GM19452 (cell line): ENCODE measurements at regions not wholly inside any gene's neighbourhood (a gene's known extent, or its start where the extent isn't known, plus 50 kb on each side); places are given as distances from the start of the nearest gene placed in this dataset.

Experiments
- ATAC-seq: cut with Tn5 transposase; IDR thresholded peaks from one replicate; pipeline ENCODE4 v1.9.1; 2021; ENCODE audit not compliant: unreplicated experiment

DNA sequence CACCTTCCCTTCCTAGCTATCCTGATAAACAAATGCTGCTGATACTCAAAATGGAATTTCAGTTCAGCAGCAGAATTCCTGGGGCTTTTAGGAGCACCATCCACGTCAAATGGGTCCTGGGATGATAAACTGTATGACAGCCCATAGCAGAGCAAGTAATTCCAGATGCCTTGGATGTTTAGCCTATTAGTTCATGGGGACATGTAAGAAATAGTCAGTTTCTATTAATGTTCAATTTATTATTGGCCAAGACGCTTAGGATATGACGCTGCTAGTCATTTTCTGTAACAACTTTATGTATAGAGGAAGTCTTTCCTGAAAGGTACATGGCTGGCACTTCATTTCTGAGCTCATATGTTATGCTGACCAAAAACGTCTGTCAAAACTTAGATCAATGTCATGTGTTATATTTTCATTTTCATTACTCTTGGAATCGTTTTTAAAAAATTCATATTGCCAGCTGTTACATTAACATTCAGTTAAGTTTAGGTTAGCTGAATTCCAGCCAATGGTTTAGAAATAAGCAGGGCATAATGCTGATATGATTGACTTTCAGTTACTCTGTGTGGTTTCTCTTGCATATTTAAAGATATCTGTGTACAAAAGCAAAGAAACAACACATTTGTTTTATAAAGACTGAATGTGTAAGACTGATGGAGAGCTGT is 243.8 kb downstream of the CSNK1G3 start:
- no peak for ATAC-seq

DNA sequence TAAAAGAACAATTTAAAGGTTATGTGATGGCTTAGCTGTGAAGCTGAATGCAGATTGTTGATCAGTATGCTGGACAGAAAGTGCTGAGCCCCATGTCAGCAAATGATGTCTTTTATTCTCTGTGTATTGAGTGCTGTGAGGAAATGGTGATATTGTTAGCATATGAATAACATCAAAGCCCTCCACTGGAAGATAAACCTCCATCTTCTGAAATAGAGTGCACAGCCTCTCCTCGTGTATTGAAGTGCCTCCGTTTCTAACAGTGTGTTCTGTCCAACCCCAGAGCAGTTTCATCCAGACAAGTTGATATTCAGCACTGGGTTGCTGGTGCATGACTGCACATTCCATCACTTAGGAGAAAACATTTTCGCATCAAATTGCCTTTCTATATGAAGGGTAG is 242.9 kb downstream of the CSNK1G3 start:
- no peak for ATAC-seq

DNA sequence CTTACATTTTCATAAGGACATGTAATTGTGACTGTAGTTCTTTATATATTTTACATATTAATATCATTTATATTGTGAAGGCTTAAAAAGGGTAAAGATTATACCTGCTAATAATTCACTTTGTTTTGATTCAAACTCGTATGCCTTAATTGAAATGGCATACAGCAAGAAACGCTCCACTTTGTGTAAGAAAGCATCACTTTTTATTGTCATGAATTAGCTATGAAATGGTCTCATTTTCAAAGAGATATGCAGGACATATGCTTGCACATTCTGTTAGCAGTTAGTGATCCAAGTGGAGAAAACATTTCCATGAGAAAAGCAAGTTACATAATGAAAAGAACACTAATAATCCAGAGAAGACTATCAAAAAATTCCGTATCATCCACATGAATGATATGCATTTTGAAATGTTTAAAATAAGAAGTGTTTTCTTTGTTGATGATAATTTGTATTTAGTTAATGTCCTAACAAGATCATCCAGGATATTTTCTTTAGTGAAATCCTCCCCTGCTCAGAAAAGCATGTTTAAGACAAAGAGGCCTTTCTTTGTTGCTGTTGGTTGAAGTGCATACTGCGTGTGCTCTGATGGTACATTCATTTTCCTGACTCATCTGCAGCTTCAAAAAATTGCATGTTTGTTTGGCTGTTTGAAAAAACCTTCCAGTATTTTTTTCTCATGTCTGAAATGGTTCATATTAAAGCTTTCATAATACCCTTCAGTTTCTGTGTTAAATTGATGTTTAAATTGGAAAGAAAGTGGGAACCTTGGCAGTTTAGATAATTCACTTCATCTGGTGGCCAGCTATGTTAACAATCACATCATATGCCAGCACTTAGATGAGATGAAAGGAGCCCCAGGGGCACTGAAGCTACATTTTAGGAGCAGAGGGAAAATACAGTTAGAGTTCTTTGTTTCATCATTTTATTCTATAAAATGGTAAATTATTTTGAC is 242.2 kb downstream of the CSNK1G3 start:
- no peak for ATAC-seq

DNA sequence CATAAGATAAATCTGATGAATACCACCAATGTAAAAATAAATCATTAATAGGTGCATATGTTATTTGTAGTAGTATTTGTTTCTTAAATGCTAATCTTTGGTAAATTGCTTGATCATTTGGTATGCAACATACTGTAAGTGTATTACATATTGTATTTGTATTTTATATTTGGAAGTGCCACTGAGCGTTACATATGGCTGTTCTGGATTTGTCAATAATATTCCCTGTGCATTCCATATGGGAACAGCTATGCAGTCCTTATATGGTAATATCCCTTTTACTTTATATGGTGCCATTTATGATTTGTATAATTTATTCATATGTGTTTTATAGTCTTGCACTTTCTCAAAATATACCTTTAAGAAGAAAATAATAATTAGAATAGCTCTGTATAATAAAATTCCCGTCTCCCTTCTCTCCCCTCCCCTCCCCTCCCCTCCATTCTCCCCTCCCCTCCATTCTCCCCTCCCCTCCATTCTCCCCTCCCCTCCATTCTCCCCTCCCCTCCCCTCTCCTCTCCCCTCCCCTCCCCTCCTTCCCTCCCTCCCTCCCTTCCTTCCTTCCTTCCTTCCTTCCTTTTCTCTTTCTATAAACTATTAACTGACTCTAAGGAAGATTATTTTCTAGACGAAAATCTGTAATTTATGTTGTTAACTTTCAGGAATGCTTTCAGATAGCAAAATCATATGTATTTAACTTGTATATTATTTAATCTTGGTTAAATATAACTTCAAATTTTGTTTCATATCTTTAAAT is 241.4 kb downstream of the CSNK1G3 start:
- ATAC-seq = no peak

DNA sequence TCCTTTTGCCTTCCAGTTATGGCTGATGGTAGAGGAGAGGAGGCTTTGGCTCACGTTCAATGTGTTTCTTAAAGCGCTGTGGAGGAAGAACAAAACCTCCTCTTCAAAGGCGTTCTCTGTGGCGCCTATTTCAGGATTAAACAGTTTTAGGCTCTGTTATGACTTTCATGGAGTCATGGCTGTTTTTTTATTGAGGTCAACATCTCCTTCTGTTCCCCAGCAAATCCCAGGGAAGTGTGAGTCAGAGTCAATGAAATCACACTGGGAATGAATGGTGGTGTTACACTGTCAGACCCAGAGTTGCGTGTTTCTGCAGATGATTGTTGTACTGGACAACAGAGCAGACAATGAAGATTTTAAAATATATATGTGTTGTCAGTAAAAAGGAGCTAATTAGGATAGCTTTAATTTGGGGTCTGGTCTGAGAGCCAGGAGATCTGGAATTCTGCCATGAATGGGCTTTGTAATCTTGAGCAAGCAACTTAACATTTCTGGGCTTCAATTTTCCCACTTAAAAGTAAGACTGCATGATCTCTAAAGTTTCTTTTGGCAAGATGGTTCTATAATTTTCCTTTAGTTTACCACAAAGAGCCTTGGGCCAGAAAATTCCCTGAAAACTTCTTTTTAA is 240.7 kb downstream of the CSNK1G3 start:
- no peak for ATAC-seq

DNA sequence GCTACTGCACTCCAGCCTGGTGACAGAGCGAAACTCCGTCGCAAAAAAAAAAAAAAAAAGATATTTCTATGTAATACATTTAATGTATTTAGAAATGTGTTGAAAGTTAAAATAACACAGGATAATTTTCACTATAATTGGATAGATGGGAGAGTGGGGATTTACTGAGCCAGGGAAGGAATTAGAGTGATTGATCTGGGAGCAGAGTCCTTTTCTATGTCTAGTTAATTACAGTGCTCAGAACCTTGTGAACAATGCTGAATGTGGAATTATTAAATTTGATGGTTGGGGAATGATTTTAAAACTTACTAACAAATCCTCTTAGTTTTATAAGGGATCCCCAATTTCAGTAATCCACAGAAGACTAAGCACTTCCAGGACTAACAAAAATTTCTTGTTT is 239.7 kb downstream of the CSNK1G3 start:
- ATAC-seq = no peak

DNA sequence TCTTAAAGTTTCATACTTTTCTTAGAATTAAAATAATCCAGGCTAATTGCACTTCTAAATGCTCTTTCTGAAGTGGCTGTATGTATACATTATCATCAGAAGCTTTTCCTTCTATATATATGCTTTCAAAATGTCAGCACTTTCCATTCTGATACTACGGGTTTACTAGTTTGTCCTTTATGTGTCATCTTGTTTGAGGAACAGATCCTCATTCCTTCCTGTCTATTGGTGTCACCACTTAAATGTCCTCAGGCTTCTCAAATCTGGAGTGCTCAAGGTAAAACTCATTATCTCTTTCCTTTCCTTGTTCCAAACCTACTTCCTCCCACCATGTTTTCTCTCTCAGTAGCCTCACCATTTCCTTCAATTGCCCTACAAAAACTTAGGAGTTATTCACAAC is 236.3 kb downstream of the CSNK1G3 start:
- no peak for ATAC-seq

DNA sequence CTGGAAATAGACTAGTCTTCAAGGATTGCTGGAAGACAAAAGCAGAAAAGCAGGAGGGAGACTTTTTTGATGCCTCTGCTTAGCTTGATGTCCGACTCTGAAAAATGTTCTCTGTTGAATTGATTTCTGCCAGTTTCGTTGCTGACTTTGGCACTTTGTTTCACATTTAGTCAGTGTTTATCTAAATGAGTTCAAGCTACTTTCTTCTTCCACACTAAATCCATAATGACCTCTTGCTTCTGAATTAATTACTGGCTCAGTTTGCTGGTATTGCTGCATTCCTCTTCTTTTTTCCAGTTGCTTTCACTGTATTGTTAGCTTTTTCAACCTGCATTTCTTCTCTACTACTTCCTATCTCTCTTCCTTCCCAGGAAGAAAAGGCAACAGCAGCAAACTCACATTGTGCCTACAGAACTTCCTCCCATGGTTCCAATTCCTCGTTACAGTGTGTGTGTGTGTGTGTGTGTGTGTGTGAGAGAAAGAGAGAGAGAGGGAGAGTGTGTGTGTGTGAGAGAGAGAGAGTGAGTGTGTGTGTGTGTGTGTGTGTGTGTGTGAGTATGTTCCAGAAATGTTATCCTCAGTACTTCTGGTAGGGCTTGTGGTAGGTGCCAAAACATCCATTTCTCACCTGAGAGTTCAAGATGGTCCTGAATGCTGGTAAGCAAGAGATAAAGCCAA is 234.8 kb downstream of the CSNK1G3 start:
- no peak for ATAC-seq

DNA sequence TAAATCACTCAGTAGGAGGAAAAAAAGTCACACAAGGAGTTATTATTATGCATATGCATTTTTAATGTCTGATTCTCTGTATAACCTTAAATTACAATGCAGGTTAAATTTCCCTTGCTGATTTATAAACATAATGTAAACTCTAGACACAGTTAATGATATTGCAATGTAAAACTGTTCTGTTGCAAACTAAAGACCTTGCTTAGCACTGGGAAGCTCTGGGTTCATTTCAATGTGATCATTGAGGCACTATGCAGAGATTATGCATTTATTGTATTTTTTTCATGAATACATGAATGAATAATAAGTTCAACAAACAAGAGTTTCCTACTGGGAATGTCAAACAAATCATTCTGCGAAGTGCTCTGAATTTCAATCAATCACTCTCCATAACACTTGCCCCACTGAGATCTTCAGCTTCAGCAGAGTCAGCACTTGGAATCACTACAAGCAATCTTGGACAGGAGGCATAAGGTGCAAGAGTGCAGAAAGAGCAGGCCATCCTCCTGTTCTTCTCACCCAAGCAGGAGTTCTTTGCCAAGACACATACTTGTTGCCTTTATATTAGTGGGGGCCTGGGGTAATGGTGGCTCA is 232.1 kb downstream of the CSNK1G3 start:
- ATAC-seq = no peak

DNA sequence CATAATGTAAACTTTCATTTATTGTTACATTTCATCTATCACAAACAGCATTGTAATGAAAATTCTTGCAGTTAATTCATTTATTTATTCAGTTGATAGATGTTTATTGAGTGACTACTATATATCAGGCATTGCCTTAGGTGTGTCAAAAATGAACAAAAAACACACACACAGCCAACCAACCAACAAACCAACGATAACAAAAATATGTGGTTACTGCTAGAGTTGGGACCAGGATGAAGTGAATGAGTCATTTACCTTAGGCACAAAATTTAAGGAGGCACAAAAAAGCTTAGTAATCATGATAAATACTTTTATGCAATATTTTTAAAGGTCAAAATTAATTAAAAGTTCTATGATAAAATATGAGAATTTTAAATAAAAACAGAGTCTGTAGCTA is 223.4 kb downstream of the CSNK1G3 start:
- no peak for ATAC-seq

DNA sequence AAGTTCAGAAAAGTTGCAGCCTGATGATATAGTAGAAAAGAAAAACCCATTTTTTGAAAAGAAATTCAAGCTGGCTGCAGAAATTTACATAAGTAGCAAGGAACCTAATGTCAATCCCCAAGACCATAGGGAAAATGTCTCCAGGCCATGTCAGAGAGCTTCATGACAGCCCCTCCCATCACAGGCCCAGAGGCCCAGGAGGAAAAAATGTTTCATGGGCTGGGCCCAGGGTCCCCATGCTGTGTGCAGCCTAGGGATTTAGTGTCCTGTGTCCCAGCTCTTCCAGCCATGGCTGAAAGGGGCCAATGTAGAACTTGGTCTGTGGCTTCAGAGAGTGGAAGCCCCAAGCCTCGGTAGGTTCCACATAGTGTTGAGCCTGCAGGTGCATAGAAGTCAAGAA is 220.3 kb downstream of the CSNK1G3 start:
- ATAC-seq = no peak

DNA sequence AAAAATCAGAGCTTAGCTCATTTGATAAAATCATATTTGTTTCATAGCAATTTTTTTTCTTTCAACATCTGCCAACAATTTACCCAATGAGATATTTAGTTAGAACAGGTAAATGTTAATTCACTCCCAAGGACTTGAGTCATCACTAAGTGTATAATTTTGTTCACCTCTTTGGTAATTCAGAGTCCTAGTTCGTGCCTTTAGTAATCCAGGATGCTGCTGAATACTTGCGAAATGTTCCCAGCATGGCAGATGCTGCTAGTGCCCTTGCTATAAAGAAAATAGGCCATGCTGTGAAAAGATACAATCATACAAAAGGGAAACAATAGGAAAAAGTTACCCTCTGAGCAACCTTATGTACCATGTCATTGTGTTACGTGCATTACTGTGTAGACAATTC is 210.5 kb downstream of the CSNK1G3 start:
- no peak for ATAC-seq

DNA sequence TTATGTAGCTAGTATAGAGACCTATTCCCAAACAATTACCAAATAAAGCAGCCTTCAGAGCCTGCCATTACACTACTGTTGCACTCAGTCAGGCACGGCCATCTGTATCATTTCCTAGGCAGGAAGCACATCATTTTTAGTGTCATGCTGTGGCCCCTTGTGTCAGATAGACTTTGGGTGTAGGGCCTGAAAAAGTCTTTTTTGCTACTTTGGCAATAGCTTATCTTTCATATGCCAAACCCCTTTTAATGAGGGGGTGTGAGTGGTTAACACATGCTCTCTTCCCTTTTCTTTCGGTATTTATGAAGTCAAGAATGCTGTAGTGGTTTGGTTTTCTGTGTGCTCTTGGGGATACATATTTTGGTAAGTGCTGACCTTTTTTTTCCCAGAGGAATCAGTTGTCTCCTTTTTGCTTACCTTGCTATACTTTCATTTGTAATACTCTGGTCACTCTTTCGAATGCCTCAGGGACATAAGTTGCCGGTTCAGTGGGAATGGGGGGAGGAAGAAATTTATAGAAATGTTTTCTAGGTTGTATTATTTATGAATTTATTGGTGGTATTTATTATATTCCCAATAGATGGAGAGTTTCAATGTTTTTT is 209.8 kb downstream of the CSNK1G3 start:
- no peak for ATAC-seq

DNA sequence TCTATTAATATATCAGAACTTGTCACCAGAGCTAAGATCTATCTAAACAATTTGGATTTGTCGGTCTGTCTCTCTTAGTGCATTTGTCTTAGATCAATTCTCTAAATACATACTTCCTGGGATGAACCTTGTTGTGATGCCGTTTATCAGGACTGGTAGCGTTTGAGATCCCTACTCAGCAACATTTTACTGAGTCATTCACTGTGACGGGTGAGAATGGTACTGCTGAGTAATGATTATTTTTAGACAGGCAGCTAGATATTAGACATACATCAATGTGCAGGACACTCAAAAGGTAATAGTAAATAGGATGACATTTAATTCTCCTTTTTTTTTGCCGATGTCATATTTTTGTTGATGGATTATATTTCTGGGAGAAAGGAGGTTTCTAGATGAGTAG is 209.0 kb downstream of the CSNK1G3 start:
- no peak for ATAC-seq

DNA sequence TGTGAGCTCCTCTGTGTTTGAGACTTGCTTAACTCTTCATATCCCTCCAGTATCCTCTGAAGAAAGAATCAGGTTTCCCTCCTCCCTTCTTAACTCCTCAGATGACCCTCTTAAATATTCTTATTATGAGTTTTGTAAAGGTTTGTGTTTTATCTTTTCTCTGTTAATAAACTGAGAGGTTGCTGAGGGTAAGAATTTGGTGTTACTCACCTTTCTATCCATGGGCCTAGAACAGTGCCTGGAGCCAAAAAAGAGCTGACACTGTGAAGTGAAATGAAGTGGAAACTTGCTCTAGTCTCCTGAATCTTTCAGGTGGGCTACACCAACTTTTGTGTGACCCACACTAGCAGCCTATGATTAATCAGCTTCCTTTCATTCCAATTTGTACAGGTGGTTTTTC is 208.4 kb downstream of the CSNK1G3 start:
- ATAC-seq = no peak

DNA sequence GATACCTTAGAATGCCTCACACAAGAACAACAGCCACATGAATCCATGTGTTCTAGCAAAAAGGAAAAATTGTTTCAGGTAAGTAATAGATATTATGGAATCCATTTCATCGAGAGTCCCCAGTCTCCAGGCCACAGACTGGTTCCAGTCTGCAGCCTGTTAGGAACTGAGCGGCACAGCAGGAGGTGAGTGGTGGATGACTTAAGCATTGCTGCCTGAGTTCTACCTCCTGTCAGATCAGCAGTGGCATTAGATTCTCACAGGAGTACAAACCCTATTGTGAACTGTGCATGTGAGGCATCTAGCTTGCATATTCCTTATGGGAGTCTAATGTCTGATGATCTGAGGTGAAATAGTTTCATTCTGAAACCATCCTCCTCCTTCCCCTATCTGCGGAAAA is 207.0 kb downstream of the CSNK1G3 start:
- ATAC-seq = no peak

DNA sequence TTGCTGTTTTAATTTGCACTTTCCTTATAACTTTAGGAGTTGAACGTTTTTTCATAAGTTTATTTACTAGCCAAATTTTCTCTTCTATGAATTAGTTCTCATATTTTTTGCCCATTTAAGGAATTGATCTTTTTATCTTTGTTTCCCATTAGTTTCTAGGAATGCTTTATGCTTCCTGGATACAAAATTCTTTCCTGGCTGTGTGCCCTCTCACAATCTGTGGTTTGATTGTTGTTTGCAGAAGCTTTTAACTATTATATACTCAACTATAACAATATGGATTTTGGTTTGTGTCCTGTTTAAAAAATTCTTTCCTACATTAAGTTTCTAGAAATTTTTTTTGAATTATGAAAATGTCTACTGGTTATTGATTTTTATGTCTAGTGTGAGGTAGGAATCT is 206.3 kb downstream of the CSNK1G3 start:
- no peak for ATAC-seq

DNA sequence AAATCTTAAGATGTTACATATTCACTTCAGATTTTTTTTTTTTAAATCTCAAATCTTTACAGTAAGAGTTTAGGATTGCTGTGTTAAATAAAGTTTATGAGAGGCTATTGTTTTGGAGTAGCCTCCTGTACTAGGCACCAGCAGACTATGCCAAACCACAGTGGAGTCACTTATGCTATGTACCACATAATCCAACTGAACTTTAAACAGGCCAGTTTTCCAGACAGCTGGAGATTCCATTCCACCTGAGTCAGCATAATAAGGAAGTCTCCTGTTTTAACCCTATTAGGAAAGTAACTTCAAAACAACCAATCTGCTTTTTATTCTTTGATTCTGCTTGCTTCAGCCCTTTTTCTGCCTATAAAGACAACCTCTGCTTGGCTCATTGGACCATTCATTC is 205.2 kb downstream of the CSNK1G3 start:
- ATAC-seq = no peak

DNA sequence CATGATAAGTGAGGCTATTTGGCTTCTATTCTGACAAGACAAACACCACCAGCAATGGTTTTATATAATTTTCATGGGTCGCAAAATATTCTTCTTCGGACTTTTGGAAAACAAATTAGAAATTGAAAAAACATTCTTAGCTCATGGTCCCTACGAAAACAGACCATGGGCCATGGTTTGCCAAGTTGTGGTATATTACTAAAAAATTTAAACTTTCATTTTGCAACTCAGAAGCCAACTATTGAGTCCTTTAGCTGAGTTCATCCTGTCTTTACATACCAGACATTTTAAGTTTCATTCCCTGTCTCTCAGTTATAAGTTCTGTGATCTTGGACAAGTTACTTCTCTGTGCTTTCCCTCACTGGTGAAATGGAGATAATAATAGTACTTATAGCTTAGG is 198.1 kb downstream of the CSNK1G3 start:
- no peak for ATAC-seq

DNA sequence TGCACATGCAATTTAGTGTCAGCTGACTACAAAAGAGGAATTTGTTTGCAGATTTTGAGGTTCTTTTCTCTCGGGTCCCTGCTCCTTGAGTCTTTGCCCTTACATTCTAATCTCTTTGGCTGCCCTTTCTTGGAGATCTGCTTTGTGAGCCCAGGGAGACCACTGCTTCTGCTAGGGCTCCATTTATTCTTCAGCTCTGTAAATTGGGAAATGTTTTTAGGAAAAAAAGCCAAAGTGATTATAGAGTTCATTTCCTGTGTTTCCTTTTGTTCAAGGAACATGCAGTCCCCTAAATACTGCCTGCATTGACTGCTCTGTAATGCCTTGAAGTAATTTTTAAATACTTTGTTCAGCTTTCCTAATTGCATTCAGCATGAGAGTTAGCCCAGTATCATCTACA is 197.4 kb downstream of the CSNK1G3 start:
- ATAC-seq = no peak
